IPS-NIHi7 (cell line): ENCODE measurements at regions not wholly inside any gene's neighbourhood (a gene's known extent, or its start where the extent isn't known, plus 50 kb on each side); places are given as distances from the start of the nearest gene placed in this dataset.

Source experiments
- DNase-seq: peaks from one replicate; pipeline ENCODE4 v3.0.0; 2012; ENCODE audit warnings: mixed read lengths; ENCODE audit errors: extremely low spot score

GRCh38 chr16:14360326-14361037 is 269.6 kb downstream of the PARN start:
- no peak for DNase-seq

GRCh38 chr16:14358697-14359305 is 271.3 kb downstream of the PARN start:
- DNase-seq: no peak

- no peak for DNase-seq
These were observed 272.7 kb downstream of the PARN start for GRCh38 chr16:14357328-14357727.

- no peak for DNase-seq
These were observed 274.0 kb downstream of the PARN start for GRCh38 chr16:14356064-14356463.

- DNase-seq: no peak
These were observed 275.3 kb downstream of the PARN start for GRCh38 chr16:14354561-14355351.

- no peak for DNase-seq
These were observed 276.7 kb downstream of the PARN start for GRCh38 chr16:14353340-14353739.

- DNase-seq: no peak
These were observed 278.4 kb downstream of the PARN start for GRCh38 chr16:14351647-14352046.

GRCh38 chr16:14350626-14351025 is 279.4 kb downstream of the PARN start:
- no peak for DNase-seq

GRCh38 chr16:14350081-14350480 is 279.0 kb downstream of the MRTFB start:
- DNase-seq: no peak

GRCh38 chr16:14347706-14348105 is 276.6 kb downstream of the MRTFB start:
- DNase-seq: no peak

- DNase-seq: no peak
These were observed 275.4 kb downstream of the MRTFB start for GRCh38 chr16:14346278-14347142.

GRCh38 chr16:14345512-14346115 is 274.5 kb downstream of the MRTFB start:
- DNase-seq: no peak

- no peak for DNase-seq
These were observed 273.8 kb downstream of the MRTFB start for GRCh38 chr16:14344945-14345344.

GRCh38 chr16:14344292-14344691 is 273.2 kb downstream of the MRTFB start:
- peak; percentile 44 for DNase-seq

GRCh38 chr16:14341324-14342225 is 270.5 kb downstream of the MRTFB start:
- DNase-seq: no peak

- no peak for DNase-seq
These were observed 268.6 kb downstream of the MRTFB start for GRCh38 chr16:14339694-14340093.

GRCh38 chr16:14338969-14339368 is 267.9 kb downstream of the MRTFB start:
- DNase-seq: no peak

- DNase-seq: no peak
These were observed 267.1 kb downstream of the MRTFB start for GRCh38 chr16:14338236-14338635.

- DNase-seq: no peak
These were observed 266.4 kb downstream of the MRTFB start for GRCh38 chr16:14337303-14338191.
